HepG2 (cell line): ENCODE measurements at regions not wholly inside any gene's neighbourhood (a gene's known extent, or its start where the extent isn't known, plus 50 kb on each side); places are given as distances from the start of the nearest gene placed in this dataset.

Source experiments
- ATAC-seq: fragments of 200-7000 bp; cut with Tn5 transposase; 3 replicates; pipeline ENCODE4 v1.9.1; 2020; ENCODE audit warnings: mild to moderate bottlenecking, moderate library complexity
- BruUV-seq: library from RNA; stranded (reverse); fragments of 400-500 nt; replicated peaks from 2 replicates; lab custom pipeline; 2021; lab: Mats Ljungman, UMichigan
- CTCF ChIA-PET: fragments of 300-600 bp; formaldehyde crosslinking; extraction: SDS; loops from one replicate; lab custom pipeline; 2021; ENCODE audit warnings: low total read pairs, inconsistent platforms, low intra/inter-chr PET ratio; lab: Yijun Ruan, JAX
- POLR2A ChIA-PET: fragments of 350-600 bp; sonication (Branson Sonifier 250); formaldehyde crosslinking; loops from one replicate; lab custom pipeline; 2020; ENCODE audit warnings: antibody characterized with exemption, inconsistent platforms; lab: Yijun Ruan, JAX
- DNase-seq: peaks from one replicate; pipeline ENCODE4 v3.0.0-alpha.2; 2015; ENCODE audit warnings: low spot score
- FAIRE-seq: peaks from 3 replicates; lab custom pipeline; 2011; peaks lifted over from hg19 to GRCh38; lab: Jason Lieb, UNC
- H2AFZ ChIP-seq: one replicate; pipeline ENCODE4 v1.6.1; 2011; ENCODE audit warnings: low read length, inconsistent platforms
- H3K27ac ChIP-seq: fragments of 300-600 bp; 3 replicates; pipeline ENCODE4 v1.8.0; 2011; ENCODE audit warnings: mixed run types, mild to moderate bottlenecking, mixed read lengths, low read length, inconsistent platforms; ENCODE audit not compliant: insufficient read depth; ENCODE audit errors: extremely low read length
- H3K27me3 ChIP-seq, 2 experiments: fragments of 200-600 bp in 1 of 2; 2 replicates in 1 of 2; 3 replicates in 1 of 2; pipeline versions ENCODE4 v1.6.0 to v1.8.0; 2011; ENCODE audit warnings: low read length in 2 of 2, mild to moderate bottlenecking in 2 of 2, moderate library complexity in 2 of 2, inconsistent platforms in 1 of 2; ENCODE audit not compliant: insufficient read depth in 2 of 2, control insufficient read depth in 1 of 2
- H3K36me3 ChIP-seq, 2 experiments: fragments of 200-600 bp in 1 of 2; replicated peaks in 1 of 2; 2 replicates in 1 of 2; 3 replicates in 1 of 2; pipeline versions ENCODE4 v1.5.1 to v1.8.0; 2011; ENCODE audit warnings: low read length in 2 of 2, inconsistent platforms in 1 of 2; ENCODE audit not compliant: insufficient read depth in 2 of 2, control insufficient read depth in 1 of 2
- H3K4me1 ChIP-seq: 2 replicates; pipeline ENCODE4 v1.5.1; 2012; ENCODE audit warnings: low read length, inconsistent platforms; ENCODE audit not compliant: insufficient read depth
- H3K4me2 ChIP-seq: 2 replicates; pipeline ENCODE4 v1.6.0; 2011; ENCODE audit warnings: low read depth, low read length, inconsistent platforms
- H3K4me3 ChIP-seq, 3 experiments: fragments of 200-600 bp in 1 of 3; sonication (generic), shearing (Covaris generic) in 1 of 3; replicated peaks in 1 of 3; 2 replicates each; pipeline ENCODE4 v1.5.1; 2011 to 2016; ENCODE audit warnings: low read length in 3 of 3, inconsistent platforms in 2 of 3, low read depth in 2 of 3, mild to moderate bottlenecking in 2 of 3, control low read depth in 1 of 3, mixed read lengths in 1 of 3; ENCODE audit not compliant: insufficient read depth in 1 of 3
- H3K79me2 ChIP-seq: one replicate; pipeline ENCODE4 v1.6.1; 2011; ENCODE audit warnings: low read length, inconsistent platforms; ENCODE audit not compliant: insufficient read depth
- H3K9ac ChIP-seq: 2 replicates; pipeline ENCODE4 v1.6.0; 2011; ENCODE audit warnings: mild to moderate bottlenecking, low read depth, low read length, inconsistent platforms; ENCODE audit not compliant: insufficient read depth
- H3K9me3 ChIP-seq: 2 replicates; pipeline ENCODE4 v1.5.1; 2012; ENCODE audit warnings: mild to moderate bottlenecking, low read length
- H4K20me1 ChIP-seq: 2 replicates; pipeline ENCODE4 v1.6.0; 2011; ENCODE audit warnings: inconsistent platforms, mild to moderate bottlenecking, low read length, moderate library complexity; ENCODE audit not compliant: insufficient read depth
- CREM ChIP-seq, 2 experiments: sonication (generic) in 1 of 2; formaldehyde crosslinking in 1 of 2; IDR thresholded peaks; 2 replicates each; pipeline versions ENCODE4 v1.4.0 to v1.6.1; 2016 to 2020; ENCODE audit warnings: antibody characterized with exemption in 1 of 2, mild to moderate bottlenecking in 1 of 2, missing genetic modification reagents in 1 of 2
- FOXO4 ChIP-seq: sonication (generic); formaldehyde crosslinking; conservative IDR thresholded peaks from 2 replicates; pipeline ENCODE4 v1.8.1; 2023; ENCODE audit warnings: missing genetic modification reagents
- GTF3A ChIP-seq: sonication (generic); formaldehyde crosslinking; conservative IDR thresholded peaks from 2 replicates; pipeline ENCODE4 v1.4.0; 2020; ENCODE audit warnings: mild to moderate bottlenecking, missing genetic modification reagents
- IRX3 ChIP-seq: sonication (generic); formaldehyde crosslinking; IDR thresholded peaks from 2 replicates; pipeline ENCODE4 v1.8.1; 2023; ENCODE audit warnings: mild to moderate bottlenecking, low read depth, missing genetic modification reagents, borderline replicate concordance
- MTF2 ChIP-seq: sonication (generic); formaldehyde crosslinking; IDR thresholded peaks from 2 replicates; pipeline ENCODE4 v1.5.0; 2020; ENCODE audit warnings: missing genetic modification reagents, borderline replicate concordance
- RBM39 ChIP-seq: fragments of 200-400 bp; formaldehyde crosslinking; IDR thresholded peaks from one replicate; pipeline ENCODE4 v1.6.1; 2018; ENCODE audit warnings: antibody characterized with exemption, mild to moderate bottlenecking, low read depth, low read length; ENCODE audit not compliant: poor library complexity, severe bottlenecking
- RFX1 ChIP-seq: fragments of 450-650 bp; IDR thresholded peaks from 2 replicates; pipeline ENCODE4 v1.6.1; 2017
- SSRP1 ChIP-seq: IDR thresholded peaks from 2 replicates; pipeline ENCODE4 v1.6.1; 2016; ENCODE audit warnings: control low read depth
- YEATS4 ChIP-seq: sonication (generic); formaldehyde crosslinking; IDR thresholded peaks from 2 replicates; pipeline ENCODE4 v1.4.0; 2020; ENCODE audit warnings: missing genetic modification reagents, borderline replicate concordance
- ZNF230 ChIP-seq: sonication (generic); formaldehyde crosslinking; IDR thresholded peaks from 2 replicates; pipeline ENCODE4 v1.4.0; 2020; ENCODE audit warnings: mild to moderate bottlenecking, missing genetic modification reagents
- ZNF468 ChIP-seq: sonication (generic); formaldehyde crosslinking; IDR thresholded peaks from 2 replicates; pipeline ENCODE4 v1.8.0; 2022; ENCODE audit warnings: mild to moderate bottlenecking, moderate library complexity, missing genetic modification reagents
- ZNF598 ChIP-seq: sonication (generic); formaldehyde crosslinking; IDR thresholded peaks from 2 replicates; pipeline ENCODE4 v1.5.1; 2020; ENCODE audit warnings: mild to moderate bottlenecking, missing genetic modification reagents, borderline replicate concordance
- ZNF792 ChIP-seq: IDR thresholded peaks from 2 replicates; pipeline ENCODE4 v1.6.1; 2016
- ZNF879 ChIP-seq: sonication (generic); formaldehyde crosslinking; IDR thresholded peaks from 2 replicates; pipeline ENCODE4 v1.8.1; 2023; ENCODE audit warnings: missing genetic modification reagents
- WGBS: methylation state at CpG from one replicate; pipeline ENCODE4 v1.1.6; 2017; ENCODE audit warnings: low lambda C conversion rate; 5-methylcytosine and 5-hydroxymethylcytosine counted together
- in situ Hi-C: cut with HindIII; loops from 2 replicates; pipeline ENCODE4 v1.10.0; 2017; ENCODE audit warnings: low pct_unique_long_range_greater_than_20kb; ENCODE audit not compliant: extremely low pct_ligation_motif_present
- intact Hi-C: fragments of 100-400 bp; cut with micrococcal nuclease; formaldehyde crosslinking; loops from one replicate; pipeline ENCODE4 v1.10.0; 2022; ENCODE audit not compliant: unreplicated experiment
- TF ChIP-seq, protein P1 (sequence below): sonication (generic); formaldehyde crosslinking; conservative IDR thresholded peaks from 2 replicates; pipeline ENCODE4 v1.4.0; 2020; ENCODE audit warnings: missing genetic modification reagents
- TF ChIP-seq, protein P2 (sequence below): IDR thresholded peaks from 2 replicates; pipeline ENCODE4 v1.6.1; 2016; ENCODE audit warnings: missing genetic modification reagents, missing compliant biosample characterization

DNA sequence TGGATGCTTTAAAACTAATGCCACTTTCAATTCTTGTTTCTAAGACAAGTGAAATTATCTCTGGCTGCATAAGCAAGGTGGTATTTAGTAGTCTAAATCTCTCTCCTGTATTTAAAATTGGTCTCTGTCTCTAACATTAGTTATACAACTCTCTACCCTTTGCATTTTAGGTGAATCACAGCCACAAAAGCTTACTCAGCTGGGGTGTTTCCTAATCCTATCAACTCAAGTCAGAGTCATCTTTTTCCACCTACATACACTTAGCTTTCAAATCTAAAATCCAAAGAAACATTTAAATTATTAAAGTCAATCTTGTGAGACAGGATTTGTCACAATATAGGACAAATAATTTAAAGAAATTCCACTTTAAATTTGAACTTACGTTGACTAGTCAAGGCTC, 255.1 kb upstream of the CXADR start (continued):
- TF ChIP-seq FOXO4 (CRISPR knock-in tag): no peak
- no peak for TF ChIP-seq ZNF468 (CRISPR knock-in tag)
- TF ChIP-seq CREM (IDR thresholded peaks at IDR 0.05): no peak
- TF ChIP-seq CREM (CRISPR knock-in tag; IDR thresholded peaks at IDR 0.05): no peak
- TF ChIP-seq RFX1: no peak

- no peak for TF ChIP-seq YEATS4 (CRISPR knock-in tag)
- no peak overlapping the region for H3K9ac ChIP-seq
- H3K4me3 ChIP-seq: no peak overlapping the region
- in situ Hi-C loops: loop anchor here (10.0 kb wide), 1 partner anchor 319 kb away; no protein-coding TSS in a partner anchor
- ATAC-seq (no peak), DNase-seq (no peak), FAIRE-seq (no peak)
- no peak overlapping the region for H2AFZ ChIP-seq
- CTCF ChIA-PET: no interaction called here
- H3K27ac ChIP-seq: no peak overlapping the region
- no peaks in the 10 kb centered on the region for H3K27me3 ChIP-seq
- no peaks in the 10 kb centered on the region for H3K9me3 ChIP-seq
- no peaks in the 10 kb centered on the region for H4K20me1 ChIP-seq
- no peaks in the 10 kb centered on the region for H3K4me1 ChIP-seq
- POLR2A ChIA-PET: no interaction called here
- no peak overlapping the region for H3K4me2 ChIP-seq
- intact Hi-C loops: no loop called here
- no peaks in the 10 kb centered on the region for H3K36me3 ChIP-seq
- H3K79me2 ChIP-seq: no peaks in the 10 kb centered on the region
- 0% methylated on average over 2 of the region's 2 CpGs for WGBS
- no TSS peak for BruUV-seq
Observed at GRCh38 chr21:17264182-17264581, 248.7 kb upstream of the CXADR start.

DNA sequence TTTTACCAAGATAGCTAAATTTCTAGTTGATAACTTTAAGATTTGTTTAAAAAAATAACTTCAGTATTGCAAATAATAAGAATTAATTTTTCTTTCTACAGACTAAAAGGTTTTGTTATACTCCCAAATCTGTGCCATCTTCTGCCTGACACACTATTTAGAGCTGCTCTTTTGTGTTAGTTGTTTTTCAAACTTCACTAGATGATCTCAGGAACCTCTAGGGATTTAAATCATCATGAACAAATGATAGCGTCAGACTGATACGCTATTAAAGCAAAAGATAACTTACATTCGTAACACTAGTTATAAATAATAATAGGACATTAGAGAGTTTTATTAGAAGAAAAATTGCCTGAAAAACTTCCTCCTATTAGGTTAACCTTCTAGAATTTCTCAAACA, 243.1 kb upstream of the CXADR start:
- WGBS: 72% methylated on average over 3 of the region's 3 CpGs
- ATAC-seq (no peak), DNase-seq (no peak), FAIRE-seq (no peak)
- H3K27ac ChIP-seq: no peak overlapping the region
- no peaks in the 10 kb centered on the region for H3K36me3 ChIP-seq
- POLR2A ChIA-PET: no interaction called here
- CTCF ChIA-PET: interaction anchor here (1.3 kb wide), 1 partner anchor 327 kb away, joined by 6 read pairs; no protein-coding TSS in a partner anchor
- H3K9ac ChIP-seq: no peak overlapping the region
- in situ Hi-C loops: loop anchor here (10.0 kb wide), 1 partner anchor 325 kb away; no protein-coding TSS in a partner anchor
- no peak overlapping the region for H3K4me3 ChIP-seq
- no peaks in the 10 kb centered on the region for H3K9me3 ChIP-seq
- no peaks in the 10 kb centered on the region for H4K20me1 ChIP-seq
- intact Hi-C loops: loop anchor here (1.0 kb wide), 1 partner anchor 327 kb away; no protein-coding TSS in a partner anchor
- no peak overlapping the region for H2AFZ ChIP-seq
- no peak overlapping the region for H3K4me2 ChIP-seq
- H3K27me3 ChIP-seq: no peaks in the 10 kb centered on the region
- no peaks in the 10 kb centered on the region for H3K79me2 ChIP-seq
- no peaks in the 10 kb centered on the region for H3K4me1 ChIP-seq
- BruUV-seq: no TSS peak
- TF ChIP-seq RBM39: no peak
- no peak for TF ChIP-seq ZNF792 (CRISPR knock-in tag)
- no peak for TF ChIP-seq SSRP1 (CRISPR knock-in tag)
- TF ChIP-seq IRX3 (CRISPR knock-in tag): no peak
- no peak for TF ChIP-seq ZNF230 (CRISPR knock-in tag)
- no peak for TF ChIP-seq GTF3A (CRISPR knock-in tag)
- TF ChIP-seq, protein P1, sequence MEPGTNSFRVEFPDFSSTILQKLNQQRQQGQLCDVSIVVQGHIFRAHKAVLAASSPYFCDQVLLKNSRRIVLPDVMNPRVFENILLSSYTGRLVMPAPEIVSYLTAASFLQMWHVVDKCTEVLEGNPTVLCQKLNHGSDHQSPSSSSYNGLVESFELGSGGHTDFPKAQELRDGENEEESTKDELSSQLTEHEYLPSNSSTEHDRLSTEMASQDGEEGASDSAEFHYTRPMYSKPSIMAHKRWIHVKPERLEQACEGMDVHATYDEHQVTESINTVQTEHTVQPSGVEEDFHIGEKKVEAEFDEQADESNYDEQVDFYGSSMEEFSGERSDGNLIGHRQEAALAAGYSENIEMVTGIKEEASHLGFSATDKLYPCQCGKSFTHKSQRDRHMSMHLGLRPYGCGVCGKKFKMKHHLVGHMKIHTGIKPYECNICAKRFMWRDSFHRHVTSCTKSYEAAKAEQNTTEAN (CRISPR knock-in tag): no peak
- TF ChIP-seq ZNF879: no peak
- TF ChIP-seq, protein P2, sequence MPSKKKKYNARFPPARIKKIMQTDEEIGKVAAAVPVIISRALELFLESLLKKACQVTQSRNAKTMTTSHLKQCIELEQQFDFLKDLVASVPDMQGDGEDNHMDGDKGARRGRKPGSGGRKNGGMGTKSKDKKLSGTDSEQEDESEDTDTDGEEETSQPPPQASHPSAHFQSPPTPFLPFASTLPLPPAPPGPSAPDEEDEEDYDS (CRISPR knock-in tag): no peak
- TF ChIP-seq ZNF598 (CRISPR knock-in tag): no peak
- TF ChIP-seq MTF2: no peak
